ENCODE measurements at regions not wholly inside any gene's neighbourhood (a gene's known extent, or its start where the extent isn't known, plus 50 kb on each side); places are given as distances from the start of the nearest gene placed in this dataset.

DNA sequence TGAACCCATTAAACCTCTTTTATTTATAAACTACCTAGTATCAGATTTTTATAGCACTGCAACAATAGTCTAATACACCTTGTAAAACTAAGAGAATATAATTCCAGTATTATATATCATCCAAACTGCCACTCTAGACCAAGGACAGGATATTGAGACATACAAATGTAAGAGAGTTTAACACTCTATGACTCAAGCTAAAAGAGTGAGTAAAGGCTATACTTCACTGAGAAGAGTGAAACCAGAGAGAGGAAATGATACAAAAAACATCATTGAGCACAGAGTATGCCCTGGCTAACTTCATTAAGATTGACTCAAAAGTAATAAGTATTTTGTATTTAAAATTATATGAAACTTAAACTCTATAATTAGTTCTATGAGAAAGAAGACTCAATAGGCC, 1951.9 kb upstream of the SEL1L start:
- no peak overlapping the region for H3K4me3 ChIP-seq (ENCODE audit: low read depth, low read length)
- TF ChIP-seq, protein P1, sequence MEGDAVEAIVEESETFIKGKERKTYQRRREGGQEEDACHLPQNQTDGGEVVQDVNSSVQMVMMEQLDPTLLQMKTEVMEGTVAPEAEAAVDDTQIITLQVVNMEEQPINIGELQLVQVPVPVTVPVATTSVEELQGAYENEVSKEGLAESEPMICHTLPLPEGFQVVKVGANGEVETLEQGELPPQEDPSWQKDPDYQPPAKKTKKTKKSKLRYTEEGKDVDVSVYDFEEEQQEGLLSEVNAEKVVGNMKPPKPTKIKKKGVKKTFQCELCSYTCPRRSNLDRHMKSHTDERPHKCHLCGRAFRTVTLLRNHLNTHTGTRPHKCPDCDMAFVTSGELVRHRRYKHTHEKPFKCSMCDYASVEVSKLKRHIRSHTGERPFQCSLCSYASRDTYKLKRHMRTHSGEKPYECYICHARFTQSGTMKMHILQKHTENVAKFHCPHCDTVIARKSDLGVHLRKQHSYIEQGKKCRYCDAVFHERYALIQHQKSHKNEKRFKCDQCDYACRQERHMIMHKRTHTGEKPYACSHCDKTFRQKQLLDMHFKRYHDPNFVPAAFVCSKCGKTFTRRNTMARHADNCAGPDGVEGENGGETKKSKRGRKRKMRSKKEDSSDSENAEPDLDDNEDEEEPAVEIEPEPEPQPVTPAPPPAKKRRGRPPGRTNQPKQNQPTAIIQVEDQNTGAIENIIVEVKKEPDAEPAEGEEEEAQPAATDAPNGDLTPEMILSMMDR (IDR thresholded peaks at IDR 0.05; ENCODE audit: low read depth, low read length), result no peak
- TF ChIP-seq, protein P2, sequence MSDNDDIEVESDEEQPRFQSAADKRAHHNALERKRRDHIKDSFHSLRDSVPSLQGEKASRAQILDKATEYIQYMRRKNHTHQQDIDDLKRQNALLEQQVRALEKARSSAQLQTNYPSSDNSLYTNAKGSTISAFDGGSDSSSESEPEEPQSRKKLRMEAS (IDR thresholded peaks at IDR 0.05; ENCODE audit: low read depth, low read length), result no peak
- TF ChIP-seq MYC (IDR thresholded peaks at IDR 0.05; ENCODE audit: low read depth, low read length), result no peak
- TF ChIP-seq POLR2A (IDR thresholded peaks at IDR 0.05; ENCODE audit: extremely low read depth, insufficient read length), result no peak
- DNase-seq (ENCODE audit: low read depth), result no peak

DNA sequence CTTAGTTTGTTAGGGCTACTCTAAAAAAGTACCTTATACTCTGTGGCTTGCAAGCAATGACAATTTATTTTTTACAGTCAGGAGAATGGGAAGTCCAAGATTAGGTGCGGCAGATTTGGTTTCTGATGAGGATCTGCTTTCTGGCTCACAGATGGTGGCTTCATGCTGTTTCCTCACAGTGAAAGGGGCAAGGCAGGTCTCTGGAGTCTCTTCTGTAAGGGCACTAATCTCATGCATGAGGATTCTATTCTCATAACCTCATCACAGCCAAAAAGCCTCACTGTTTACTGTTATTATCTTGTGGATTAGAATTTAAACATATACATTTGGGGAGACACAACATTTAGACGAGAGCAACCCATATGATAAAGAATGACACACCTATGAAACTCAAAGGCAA, 1957.4 kb upstream of the SEL1L start:
- no peak for DNase-seq (ENCODE audit: low read depth)
- no peak overlapping the region for H3K4me3 ChIP-seq (ENCODE audit: low read depth, low read length)
- TF ChIP-seq, protein P2 (IDR thresholded peaks at IDR 0.05; ENCODE audit: low read depth, low read length), result no peak
- TF ChIP-seq POLR2A (IDR thresholded peaks at IDR 0.05; ENCODE audit: extremely low read depth, insufficient read length) (no peak), MYC (IDR thresholded peaks at IDR 0.05; ENCODE audit: low read depth, low read length) (no peak)
- TF ChIP-seq, protein P1 (IDR thresholded peaks at IDR 0.05; ENCODE audit: low read depth, low read length), result no peak

GRCh38 chr14:83520837-83521236, 1987.2 kb upstream of the SEL1L start:
- TF ChIP-seq, protein P2 (IDR thresholded peaks at IDR 0.05; ENCODE audit: low read depth, low read length), result no peak
- TF ChIP-seq MYC (IDR thresholded peaks at IDR 0.05; ENCODE audit: low read depth, low read length), result no peak
- TF ChIP-seq, protein P1 (IDR thresholded peaks at IDR 0.05; ENCODE audit: low read depth, low read length), result no peak
- TF ChIP-seq POLR2A (IDR thresholded peaks at IDR 0.05; ENCODE audit: extremely low read depth, insufficient read length), result no peak
- H3K4me3 ChIP-seq (ENCODE audit: low read depth, low read length), result no peak overlapping the region
- DNase-seq (ENCODE audit: low read depth), result no peak

GRCh38 chr14:83529531-83529930, 1995.9 kb upstream of the SEL1L start:
- DNase-seq (ENCODE audit: low read depth), result no peak
- no peak overlapping the region for H3K4me3 ChIP-seq (ENCODE audit: low read depth, low read length)
- TF ChIP-seq, protein P1 (IDR thresholded peaks at IDR 0.05; ENCODE audit: low read depth, low read length), result no peak
- no peak for TF ChIP-seq POLR2A (IDR thresholded peaks at IDR 0.05; ENCODE audit: extremely low read depth, insufficient read length)
- TF ChIP-seq, protein P2 (IDR thresholded peaks at IDR 0.05; ENCODE audit: low read depth, low read length), result no peak
- no peak for TF ChIP-seq MYC (IDR thresholded peaks at IDR 0.05; ENCODE audit: low read depth, low read length)

- no peak for TF ChIP-seq POLR2A (IDR thresholded peaks at IDR 0.05; ENCODE audit: extremely low read depth, insufficient read length)
- DNase-seq (ENCODE audit: low read depth), result no peak
- no peak overlapping the region for H3K4me3 ChIP-seq (ENCODE audit: low read depth, low read length)
Observed at GRCh38 chr14:83533734-83534133, 1996.2 kb upstream of the FLRT2 start.

GRCh38 chr14:83534995-83535394, 1994.9 kb upstream of the FLRT2 start:
- DNase-seq (ENCODE audit: low read depth), result no peak
- no peak overlapping the region for H3K4me3 ChIP-seq (ENCODE audit: low read depth, low read length)
- TF ChIP-seq, protein P2 (IDR thresholded peaks at IDR 0.05; ENCODE audit: low read depth, low read length), result no peak
- TF ChIP-seq POLR2A (IDR thresholded peaks at IDR 0.05; ENCODE audit: extremely low read depth, insufficient read length) (no peak), MYC (IDR thresholded peaks at IDR 0.05; ENCODE audit: low read depth, low read length) (no peak)
- TF ChIP-seq, protein P1 (IDR thresholded peaks at IDR 0.05; ENCODE audit: low read depth, low read length), result no peak

All from NB4 (cell line).